GM23338 (cell line): ENCODE measurements at regions not wholly inside any gene's neighbourhood (a gene's known extent, or its start where the extent isn't known, plus 50 kb on each side); places are given as distances from the start of the nearest gene placed in this dataset.

ENCODE experiments used
- ATAC-seq: fragments of 200-7000 bp; cut with Tn5 transposase; 3 replicates; pipeline ENCODE4 v1.9.1; 2020
- DNase-seq: peaks from one replicate; pipeline ENCODE4 v3.0.0-alpha.2; 2015; ENCODE audit warnings: low spot score
- H2AFZ ChIP-seq: fragments of 200-600 bp; sonication (generic); 2 replicates; pipeline ENCODE4 v1.8.0; 2016; ENCODE audit warnings: antibody characterized with exemption, mild to moderate bottlenecking, moderate library complexity
- H3F3A ChIP-seq: fragments of 200-600 bp; sonication (generic); replicated peaks from 2 replicates; pipeline ENCODE4 v1.8.0; 2017; ENCODE audit warnings: antibody characterized with exemption, mixed run types, low read depth
- H3K27ac ChIP-seq: fragments of 200-600 bp; sonication (generic); 2 replicates; pipeline ENCODE4 v1.6.1; 2016; ENCODE audit warnings: low read depth
- H3K27me3 ChIP-seq: fragments of 200-600 bp; sonication (generic); 2 replicates; pipeline ENCODE4 v1.8.0; 2016; ENCODE audit warnings: mild to moderate bottlenecking, mixed run types, moderate library complexity; ENCODE audit not compliant: insufficient read depth
- H3K36me3 ChIP-seq: fragments of 200-600 bp; sonication (generic); 2 replicates; pipeline ENCODE4 v1.8.0; 2016; ENCODE audit warnings: mild to moderate bottlenecking; ENCODE audit not compliant: insufficient read depth
- H3K4me1 ChIP-seq: fragments of 200-600 bp; sonication (generic); 2 replicates; pipeline ENCODE4 v1.8.0; 2016; ENCODE audit warnings: mild to moderate bottlenecking, moderate library complexity; ENCODE audit not compliant: insufficient read depth
- H3K4me2 ChIP-seq: fragments of 200-600 bp; sonication (generic); 2 replicates; pipeline ENCODE4 v1.7.1; 2017; ENCODE audit warnings: mixed run types
- H3K4me3 ChIP-seq: fragments of 200-600 bp; sonication (generic); 2 replicates; pipeline ENCODE4 v1.6.1; 2016; ENCODE audit warnings: mixed run types
- H3K79me2 ChIP-seq: fragments of 200-600 bp; sonication (generic); replicated peaks from 2 replicates; pipeline ENCODE4 v1.8.0; 2017; ENCODE audit warnings: mild to moderate bottlenecking; ENCODE audit not compliant: insufficient read depth
- H3K9me2 ChIP-seq: fragments of 200-600 bp; sonication (generic); 2 replicates; pipeline ENCODE4 v1.8.0; 2017; ENCODE audit not compliant: insufficient read depth
- H4K20me1 ChIP-seq: fragments of 200-600 bp; sonication (generic); replicated peaks from 2 replicates; pipeline ENCODE4 v1.8.0; 2017; ENCODE audit warnings: mild to moderate bottlenecking; ENCODE audit not compliant: insufficient read depth
- H3K27ac Mint-ChIP-seq: 2 replicates; pipeline ENCODE4 v1.8.0; 2020; ENCODE audit warnings: inconsistent platforms, mild to moderate bottlenecking, moderate library complexity, mixed read lengths
- H3K27me3 Mint-ChIP-seq: 3 replicates; pipeline ENCODE4 v1.8.0; 2022; ENCODE audit warnings: low read depth, mild to moderate bottlenecking, moderate library complexity, mixed read lengths, inconsistent platforms; ENCODE audit not compliant: insufficient read depth, poor library complexity
- H3K36me3 Mint-ChIP-seq: 3 replicates; pipeline ENCODE4 v1.8.0; 2021; ENCODE audit warnings: low read depth, mild to moderate bottlenecking, inconsistent platforms, moderate library complexity, mixed read lengths
- H3K4me1 Mint-ChIP-seq: 3 replicates; pipeline ENCODE4 v1.8.0; 2020; ENCODE audit warnings: mild to moderate bottlenecking, inconsistent platforms, mixed read lengths
- H3K4me3 Mint-ChIP-seq: 3 replicates; pipeline ENCODE4 v1.8.0; 2021; ENCODE audit warnings: moderate library complexity, mild to moderate bottlenecking, inconsistent platforms, mixed read lengths
- H3K9me3 Mint-ChIP-seq: 3 replicates; pipeline ENCODE4 v1.8.0; 2020; ENCODE audit warnings: moderate library complexity, mild to moderate bottlenecking, inconsistent platforms, mixed read lengths
- CREB1 ChIP-seq: fragments of 250-450 bp; sonication (Bioruptor Pico); IDR thresholded peaks from 2 replicates; pipeline ENCODE4 v1.5.0; 2020; ENCODE audit warnings: low read depth, mild to moderate bottlenecking, moderate library complexity
- EZH2 ChIP-seq: fragments of 200-600 bp; sonication (generic); IDR thresholded peaks from one replicate; pipeline ENCODE4 v1.8.0; 2017; ENCODE audit warnings: antibody characterized with exemption, mild to moderate bottlenecking, low read depth; ENCODE audit not compliant: unreplicated experiment
- EZH2phosphoT487 ChIP-seq: fragments of 200-600 bp; sonication (generic); IDR thresholded peaks from one replicate; pipeline ENCODE4 v1.8.1; 2018; ENCODE audit warnings: antibody characterized with exemption; ENCODE audit not compliant: unreplicated experiment
- JUNB ChIP-seq: IDR thresholded peaks from one replicate; pipeline ENCODE4 v1.6.1; 2016; ENCODE audit warnings: antibody characterized with exemption; ENCODE audit not compliant: unreplicated experiment
- NANOG ChIP-seq: IDR thresholded peaks from 2 replicates; pipeline ENCODE4 v1.6.1; 2016; ENCODE audit warnings: antibody characterized with exemption, borderline replicate concordance
- POLR2AphosphoS5 ChIP-seq: IDR thresholded peaks from 2 replicates; pipeline ENCODE4 v1.6.1; 2016; ENCODE audit warnings: antibody characterized with exemption, low read depth
- STAT1 ChIP-seq: IDR thresholded peaks from one replicate; pipeline ENCODE4 v1.6.1; 2016; ENCODE audit warnings: antibody characterized with exemption; ENCODE audit not compliant: unreplicated experiment
- ZNF114 ChIP-seq: fragments of 250-450 bp; sonication (Bioruptor Pico); IDR thresholded peaks from 2 replicates; pipeline ENCODE4 v1.5.0; 2020; ENCODE audit warnings: mild to moderate bottlenecking, moderate library complexity
- ZNF331 ChIP-seq: fragments of 250-450 bp; sonication (Bioruptor Pico); IDR thresholded peaks from 2 replicates; pipeline ENCODE4 v1.5.0; 2020; ENCODE audit warnings: low read depth, mild to moderate bottlenecking, moderate library complexity
- TF ChIP-seq, protein P1 (sequence below): IDR thresholded peaks from one replicate; pipeline ENCODE4 v1.6.1; 2018; ENCODE audit warnings: antibody characterized with exemption; ENCODE audit not compliant: unreplicated experiment
- TF ChIP-seq, protein P2 (sequence below), 2 experiments: fragments of 200-600 bp in 1 of 2; sonication (generic) in 1 of 2; conservative IDR thresholded peaks; 2 replicates each; pipeline versions ENCODE4 v1.5.1 to v1.6.1; 2016 to 2017; ENCODE audit warnings: antibody characterized with exemption in 2 of 2, low read depth in 2 of 2, mild to moderate bottlenecking in 2 of 2, moderate library complexity in 1 of 2
- TF ChIP-seq, protein P3 (sequence below): IDR thresholded peaks from 2 replicates; pipeline ENCODE4 v1.6.1; 2016; ENCODE audit warnings: antibody characterized with exemption

DNA sequence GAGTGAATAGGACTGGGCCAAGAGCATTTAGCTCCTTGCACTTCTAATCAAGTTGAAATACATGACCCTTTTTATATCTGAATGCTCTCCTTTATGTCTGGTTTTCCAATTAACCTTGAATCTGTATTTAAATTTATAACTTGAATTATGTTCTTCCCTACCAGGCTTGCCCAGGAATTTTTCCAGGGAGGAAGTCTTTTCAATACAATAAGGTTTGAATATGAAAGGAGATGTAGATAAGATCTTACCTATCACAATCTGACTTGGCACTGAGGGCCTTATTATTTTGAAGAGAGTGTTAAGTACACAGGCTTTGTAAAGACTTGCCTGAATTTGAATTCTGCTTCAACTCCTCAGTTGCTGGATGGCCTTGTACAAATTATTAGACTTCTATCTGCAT is 555.7 kb downstream of the PCDH7 start:
- Mint-ChIP-seq H3K27me3 (no peaks in the 10 kb centered on the region), H3K36me3 (no peaks in the 10 kb centered on the region), H3K9me3 (0 out of 3 replicates have a peak, but pooled peaks cover 2% of the 10 kb centered on the region), H3K27ac (no peak overlapping the region; the same call in 1 of the 2 replicates), H3K4me1 (peaks cover 8% of the 10 kb centered on the region; the same call in 2 of the 3 replicates), H3K4me3 (no peak overlapping the region)
- H3F3A ChIP-seq, result no peaks in the 10 kb centered on the region
- H2AFZ ChIP-seq, result no peak overlapping the region
- H3K4me3 ChIP-seq, result no peak overlapping the region
- peak; percentile 6 for DNase-seq
- TF ChIP-seq JUNB (no peak), NANOG (no peak), POLR2AphosphoS5 (no peak), STAT1 (no peak), ZNF114 (CRISPR knock-in tag) (no peak), EZH2 (no peak)
- TF ChIP-seq, protein P1, sequence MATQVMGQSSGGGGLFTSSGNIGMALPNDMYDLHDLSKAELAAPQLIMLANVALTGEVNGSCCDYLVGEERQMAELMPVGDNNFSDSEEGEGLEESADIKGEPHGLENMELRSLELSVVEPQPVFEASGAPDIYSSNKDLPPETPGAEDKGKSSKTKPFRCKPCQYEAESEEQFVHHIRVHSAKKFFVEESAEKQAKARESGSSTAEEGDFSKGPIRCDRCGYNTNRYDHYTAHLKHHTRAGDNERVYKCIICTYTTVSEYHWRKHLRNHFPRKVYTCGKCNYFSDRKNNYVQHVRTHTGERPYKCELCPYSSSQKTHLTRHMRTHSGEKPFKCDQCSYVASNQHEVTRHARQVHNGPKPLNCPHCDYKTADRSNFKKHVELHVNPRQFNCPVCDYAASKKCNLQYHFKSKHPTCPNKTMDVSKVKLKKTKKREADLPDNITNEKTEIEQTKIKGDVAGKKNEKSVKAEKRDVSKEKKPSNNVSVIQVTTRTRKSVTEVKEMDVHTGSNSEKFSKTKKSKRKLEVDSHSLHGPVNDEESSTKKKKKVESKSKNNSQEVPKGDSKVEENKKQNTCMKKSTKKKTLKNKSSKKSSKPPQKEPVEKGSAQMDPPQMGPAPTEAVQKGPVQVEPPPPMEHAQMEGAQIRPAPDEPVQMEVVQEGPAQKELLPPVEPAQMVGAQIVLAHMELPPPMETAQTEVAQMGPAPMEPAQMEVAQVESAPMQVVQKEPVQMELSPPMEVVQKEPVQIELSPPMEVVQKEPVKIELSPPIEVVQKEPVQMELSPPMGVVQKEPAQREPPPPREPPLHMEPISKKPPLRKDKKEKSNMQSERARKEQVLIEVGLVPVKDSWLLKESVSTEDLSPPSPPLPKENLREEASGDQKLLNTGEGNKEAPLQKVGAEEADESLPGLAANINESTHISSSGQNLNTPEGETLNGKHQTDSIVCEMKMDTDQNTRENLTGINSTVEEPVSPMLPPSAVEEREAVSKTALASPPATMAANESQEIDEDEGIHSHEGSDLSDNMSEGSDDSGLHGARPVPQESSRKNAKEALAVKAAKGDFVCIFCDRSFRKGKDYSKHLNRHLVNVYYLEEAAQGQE, result no peak
- TF ChIP-seq, protein P2, sequence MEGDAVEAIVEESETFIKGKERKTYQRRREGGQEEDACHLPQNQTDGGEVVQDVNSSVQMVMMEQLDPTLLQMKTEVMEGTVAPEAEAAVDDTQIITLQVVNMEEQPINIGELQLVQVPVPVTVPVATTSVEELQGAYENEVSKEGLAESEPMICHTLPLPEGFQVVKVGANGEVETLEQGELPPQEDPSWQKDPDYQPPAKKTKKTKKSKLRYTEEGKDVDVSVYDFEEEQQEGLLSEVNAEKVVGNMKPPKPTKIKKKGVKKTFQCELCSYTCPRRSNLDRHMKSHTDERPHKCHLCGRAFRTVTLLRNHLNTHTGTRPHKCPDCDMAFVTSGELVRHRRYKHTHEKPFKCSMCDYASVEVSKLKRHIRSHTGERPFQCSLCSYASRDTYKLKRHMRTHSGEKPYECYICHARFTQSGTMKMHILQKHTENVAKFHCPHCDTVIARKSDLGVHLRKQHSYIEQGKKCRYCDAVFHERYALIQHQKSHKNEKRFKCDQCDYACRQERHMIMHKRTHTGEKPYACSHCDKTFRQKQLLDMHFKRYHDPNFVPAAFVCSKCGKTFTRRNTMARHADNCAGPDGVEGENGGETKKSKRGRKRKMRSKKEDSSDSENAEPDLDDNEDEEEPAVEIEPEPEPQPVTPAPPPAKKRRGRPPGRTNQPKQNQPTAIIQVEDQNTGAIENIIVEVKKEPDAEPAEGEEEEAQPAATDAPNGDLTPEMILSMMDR (conservative IDR thresholded peaks at IDR 0.05; ENCODE audit: low read depth in 2 of 2), result no peak
- no peaks in the 10 kb centered on the region for H4K20me1 ChIP-seq
- no peaks in the 10 kb centered on the region for H3K79me2 ChIP-seq
- no peaks in the 10 kb centered on the region for H3K36me3 ChIP-seq
- H3K9me2 ChIP-seq, result no peaks in the 10 kb centered on the region
- no peak overlapping the region for H3K27ac ChIP-seq
- ATAC-seq, result no peak
- peaks cover 8% of the 10 kb centered on the region; the same call in 1 of the 2 replicates for H3K4me1 ChIP-seq
- H3K4me2 ChIP-seq, result peak overlapping the region; percentile 22; the same call in 1 of the 2 replicates
- H3K27me3 ChIP-seq, result no peaks in the 10 kb centered on the region

DNA sequence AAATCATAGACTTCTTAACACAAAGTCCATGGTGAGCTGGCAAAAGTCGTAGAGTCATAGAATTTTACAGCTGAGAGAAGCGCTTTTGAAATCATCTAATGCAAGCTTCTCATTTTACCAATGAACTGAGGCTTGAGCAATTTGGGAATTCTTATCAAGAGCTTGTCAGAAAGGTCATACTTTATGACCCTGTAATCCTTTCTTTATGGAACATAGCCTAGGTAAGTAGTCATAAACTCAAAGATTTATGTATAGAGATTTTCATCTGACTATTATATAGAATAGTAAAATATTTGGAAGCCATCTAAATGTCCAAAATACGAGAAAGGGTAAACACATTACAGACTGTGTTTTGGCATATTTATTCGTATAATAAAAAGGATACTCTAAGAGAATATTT is 563.5 kb downstream of the PCDH7 start:
- Histone ChIP-seq H2AFZ (no peak overlapping the region), H3F3A (no peaks in the 10 kb centered on the region), H4K20me1 (no peaks in the 10 kb centered on the region), H3K4me3 (no peak overlapping the region), H3K79me2 (no peaks in the 10 kb centered on the region), H3K4me2 (no peak overlapping the region), H3K27ac (no peak overlapping the region), H3K4me1 (no peaks in the 10 kb centered on the region), H3K27me3 (no peaks in the 10 kb centered on the region), H3K36me3 (no peaks in the 10 kb centered on the region), H3K9me2 (peaks cover 3% of the 10 kb centered on the region; the same call in 1 of the 2 replicates)
- H3K27ac Mint-ChIP-seq, result no peak overlapping the region
- ATAC-seq (no peak), DNase-seq (no peak)
- no peak overlapping the region for H3K4me3 Mint-ChIP-seq
- no peak for TF ChIP-seq ZNF331
- TF ChIP-seq, protein P3, sequence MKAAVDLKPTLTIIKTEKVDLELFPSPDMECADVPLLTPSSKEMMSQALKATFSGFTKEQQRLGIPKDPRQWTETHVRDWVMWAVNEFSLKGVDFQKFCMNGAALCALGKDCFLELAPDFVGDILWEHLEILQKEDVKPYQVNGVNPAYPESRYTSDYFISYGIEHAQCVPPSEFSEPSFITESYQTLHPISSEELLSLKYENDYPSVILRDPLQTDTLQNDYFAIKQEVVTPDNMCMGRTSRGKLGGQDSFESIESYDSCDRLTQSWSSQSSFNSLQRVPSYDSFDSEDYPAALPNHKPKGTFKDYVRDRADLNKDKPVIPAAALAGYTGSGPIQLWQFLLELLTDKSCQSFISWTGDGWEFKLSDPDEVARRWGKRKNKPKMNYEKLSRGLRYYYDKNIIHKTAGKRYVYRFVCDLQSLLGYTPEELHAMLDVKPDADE, result no peak
- no peak for TF ChIP-seq JUNB
- no peak for TF ChIP-seq NANOG
- TF ChIP-seq EZH2phosphoT487, result no peak
- no peak for TF ChIP-seq STAT1
- TF ChIP-seq CREB1 (CRISPR knock-in tag), result no peak
- no peak for TF ChIP-seq ZNF114 (CRISPR knock-in tag)
- no peak for TF ChIP-seq EZH2
- H3K9me3 Mint-ChIP-seq, result peaks cover 7% of the 10 kb centered on the region; the same call in 1 of the 3 replicates
- H3K36me3 Mint-ChIP-seq, result peaks cover 2% of the 10 kb centered on the region; the same call in 1 of the 3 replicates
- no peaks in the 10 kb centered on the region for H3K4me1 Mint-ChIP-seq
- no peaks in the 10 kb centered on the region for H3K27me3 Mint-ChIP-seq
